Endothelial cell of umbilical vein (primary cell): ENCODE measurements at regions not wholly inside any gene's neighbourhood (a gene's known extent, or its start where the extent isn't known, plus 50 kb on each side); places are given as distances from the start of the nearest gene placed in this dataset.

Source experiments
- BruUV-seq: library from RNA; stranded (reverse); fragments of 400-500 nt; replicated peaks from 2 replicates; lab custom pipeline; 2021; lab: Mats Ljungman, UMichigan
- CTCF ChIA-PET: fragments of 300-600, 350-600 bp; sonication (Branson Sonifier 250); formaldehyde crosslinking; loops from one replicate; lab custom pipeline; 2021; ENCODE audit warnings: antibody characterized with exemption, inconsistent platforms; lab: Charles Lee
- POLR2A ChIA-PET: fragments of 300-600, 350-600 bp; sonication (Branson Sonifier 250); formaldehyde crosslinking; loops from one replicate; lab custom pipeline; 2021; ENCODE audit warnings: antibody characterized with exemption, inconsistent platforms; lab: Charles Lee
- DNase-seq: peaks from one replicate; pipeline ENCODE4 v3.0.0-alpha.2; 2011; ENCODE audit warnings: low read depth, low spot score
- FAIRE-seq: peaks from 2 replicates; lab custom pipeline; 2011; peaks lifted over from hg19 to GRCh38; lab: Jason Lieb, UNC
- H2AFZ ChIP-seq: 2 replicates; pipeline ENCODE4 v1.6.0; 2012; ENCODE audit warnings: low read depth, low read length, control low read depth, inconsistent platforms
- H3K27ac ChIP-seq: 2 replicates; pipeline ENCODE4 v1.5.1; 2011; ENCODE audit warnings: low read depth, mild to moderate bottlenecking, control low read depth, low read length, moderate library complexity; ENCODE audit not compliant: insufficient read depth
- H3K27me3 ChIP-seq, 2 experiments: 2 replicates each; pipeline versions ENCODE4 v1.6.0 to v1.6.1; 2011; ENCODE audit warnings: low read length in 2 of 2, mixed read lengths in 1 of 2; ENCODE audit not compliant: control insufficient read depth in 2 of 2, insufficient read depth in 2 of 2
- H3K36me3 ChIP-seq, 2 experiments: 2 replicates in 1 of 2; 3 replicates in 1 of 2; pipeline ENCODE4 v1.5.1; 2011; ENCODE audit warnings: low read length in 2 of 2, mild to moderate bottlenecking in 1 of 2, moderate library complexity in 1 of 2; ENCODE audit not compliant: control insufficient read depth in 2 of 2, insufficient read depth in 2 of 2; ENCODE audit errors: extremely low read depth in 1 of 2
- H3K4me1 ChIP-seq: 3 replicates; pipeline ENCODE4 v1.5.1; 2011; ENCODE audit warnings: mild to moderate bottlenecking, low read length; ENCODE audit not compliant: control insufficient read depth, insufficient read depth; ENCODE audit errors: extremely low read depth
- H3K4me2 ChIP-seq: 2 replicates; pipeline ENCODE4 v1.6.1; 2011; ENCODE audit warnings: low read length, control low read depth, mixed read lengths; ENCODE audit not compliant: insufficient read depth
- H3K4me3 ChIP-seq, 3 experiments: fragments of 200-600 bp in 1 of 3; sonication (generic), shearing (Covaris generic) in 1 of 3; replicated peaks in 1 of 3; 2 replicates each; pipeline ENCODE4 v1.5.1; 2011 to 2016; ENCODE audit warnings: control low read depth in 3 of 3, low read length in 3 of 3, mild to moderate bottlenecking in 2 of 3, inconsistent platforms in 1 of 3, low read depth in 1 of 3, moderate library complexity in 1 of 3; ENCODE audit not compliant: insufficient read depth in 1 of 3
- H3K79me2 ChIP-seq: 2 replicates; pipeline ENCODE4 v1.6.0; 2012; ENCODE audit warnings: low read length, inconsistent platforms; ENCODE audit not compliant: control insufficient read depth, insufficient read depth
- H3K9ac ChIP-seq: replicated peaks from 2 replicates; pipeline ENCODE3; 2011; ENCODE audit warnings: low read length, control low read depth; ENCODE audit not compliant: insufficient read depth; ENCODE audit errors: extremely low read depth
- H3K9me1 ChIP-seq: replicated peaks from 3 replicates; pipeline ENCODE4 v1.6.0; 2011; ENCODE audit warnings: mild to moderate bottlenecking, low read length; ENCODE audit not compliant: control insufficient read depth, insufficient read depth; ENCODE audit errors: extremely low read depth
- H3K9me3 ChIP-seq: replicated peaks from 2 replicates; pipeline ENCODE4 v1.5.1; 2012; ENCODE audit warnings: low read length, inconsistent platforms; ENCODE audit not compliant: control insufficient read depth, insufficient read depth
- H4K20me1 ChIP-seq: replicated peaks from 2 replicates; pipeline ENCODE3; 2011; ENCODE audit warnings: mild to moderate bottlenecking, low read length; ENCODE audit not compliant: control insufficient read depth, insufficient read depth; ENCODE audit errors: extremely low read depth
- CTCF ChIP-seq, 2 donors: IDR thresholded peaks; 1 replicate in 1 of 2; 2 replicates in 1 of 2; pipeline ENCODE4 v1.5.1; 2011; ENCODE audit warnings: low read length in 2 of 2, mild to moderate bottlenecking in 2 of 2, moderate library complexity in 2 of 2, control low read depth in 1 of 2, inconsistent platforms in 1 of 2, low read depth in 1 of 2; ENCODE audit not compliant: insufficient read depth in 1 of 2; ENCODE audit errors: extremely low read depth in 1 of 2
- EZH2 ChIP-seq: IDR thresholded peaks from 2 replicates; pipeline ENCODE4 v1.6.1; 2012; ENCODE audit warnings: borderline replicate concordance, low read depth, mild to moderate bottlenecking, moderate library complexity, low read length, inconsistent platforms; ENCODE audit not compliant: severe bottlenecking
- FOS ChIP-seq: IDR thresholded peaks from 2 replicates; pipeline ENCODE4 v1.6.1; 2011; ENCODE audit warnings: mild to moderate bottlenecking, low read length, moderate library complexity, borderline replicate concordance; ENCODE audit not compliant: insufficient read depth
- GATA2 ChIP-seq: IDR thresholded peaks from 2 replicates; pipeline ENCODE4 v1.7.0; 2011; ENCODE audit warnings: low read depth, mild to moderate bottlenecking, moderate library complexity, mixed read lengths, low read length; ENCODE audit not compliant: insufficient read length, insufficient read depth
- JUN ChIP-seq: IDR thresholded peaks from 2 replicates; pipeline ENCODE4 v1.6.1; 2011; ENCODE audit warnings: borderline replicate concordance, low read depth; ENCODE audit not compliant: insufficient read length, insufficient read depth
- MAX ChIP-seq: IDR thresholded peaks from 2 replicates; pipeline ENCODE4 v1.6.1; 2011; ENCODE audit not compliant: insufficient read depth, insufficient read length
- MYC ChIP-seq: IDR thresholded peaks from one replicate; pipeline ENCODE4 v1.6.1; 2011; ENCODE audit warnings: mild to moderate bottlenecking, low read depth, low read length
- POLR2A ChIP-seq: IDR thresholded peaks from 2 replicates; pipeline ENCODE4 v1.6.1; 2012; ENCODE audit warnings: low read depth, mild to moderate bottlenecking, control low read depth, low read length
- POLR2AphosphoS5 ChIP-seq: IDR thresholded peaks from 2 replicates; pipeline ENCODE4 v1.6.1; 2012; ENCODE audit warnings: low read depth, mild to moderate bottlenecking, control low read depth, low read length, moderate library complexity; ENCODE audit not compliant: insufficient read depth
- dilution Hi-C: fragments of 300-500 bp; cut with MboI; formaldehyde crosslinking; loops from one replicate; pipeline ENCODE4 v1.15.0; 2019; ENCODE audit warnings: low sequenced_read_pairs; ENCODE audit not compliant: extremely low pct_ligation_motif_present
- intact Hi-C: fragments of 100-400 bp; cut with micrococcal nuclease; formaldehyde crosslinking; loops from one replicate; pipeline ENCODE4 v1.10.0; 2022

- Histone ChIP-seq H4K20me1 (no peaks in the 10 kb centered on the region), H3K36me3 (no peaks in the 10 kb centered on the region), H2AFZ (no peak overlapping the region), H3K4me2 (no peak overlapping the region), H3K27me3 (no peaks in the 10 kb centered on the region), H3K9ac (no peak overlapping the region), H3K79me2 (no peaks in the 10 kb centered on the region), H3K9me3 (no peaks in the 10 kb centered on the region), H3K4me1 (no peaks in the 10 kb centered on the region), H3K4me3 (no peak overlapping the region), H3K9me1 (no peaks in the 10 kb centered on the region), H3K27ac (no peak overlapping the region)
- dilution Hi-C loops, result no loop called here
- TF ChIP-seq CTCF (IDR thresholded peaks at IDR 0.05; ENCODE audit: extremely low read depth in 1 of 2, insufficient read depth in 1 of 2, low read depth in 1 of 2, low read length in 2 of 2) (no peak), MAX (no peak), POLR2AphosphoS5 (no peak), EZH2 (no peak), JUN (no peak), GATA2 (no peak), POLR2A (no peak), MYC (no peak), FOS (no peak)
- POLR2A ChIA-PET, result no interaction called here
- FAIRE-seq, result no peak
- CTCF ChIA-PET, result interaction anchor here (1.9 kb wide), 1 partner anchor 18 kb away, joined by 8 read pairs; no protein-coding TSS in a partner anchor
- BruUV-seq, result no TSS peak
- no peak for DNase-seq
- intact Hi-C loops, result no loop called here
Measured at GRCh38 chr5:13460587-13460986, 483.9 kb downstream of the DNAH5 start.
